ENCODE measurements at regions not wholly inside any gene's neighbourhood (a gene's known extent, or its start where the extent isn't known, plus 50 kb on each side); places are given as distances from the start of the nearest gene placed in this dataset.
A peak's percentile ranks its signal among the peaks of the same experiment; 100 is the strongest.

- no peak for TF ChIP-seq CTCF (IDR thresholded peaks at IDR 0.05; ENCODE audit: low read depth, low read length)
- DNase-seq (ENCODE audit: extremely low read depth, low read depth), result peak; percentile 56
Measured at GRCh38 chr1:82464362-82465001, 663.7 kb downstream of the ADGRL2 start.

GRCh38 chr1:82463951-82464350 lies 663.2 kb downstream of the ADGRL2 start:
- TF ChIP-seq CTCF (IDR thresholded peaks at IDR 0.05; ENCODE audit: low read depth, low read length), result no peak
- no peak for DNase-seq (ENCODE audit: extremely low read depth, low read depth)

DNA sequence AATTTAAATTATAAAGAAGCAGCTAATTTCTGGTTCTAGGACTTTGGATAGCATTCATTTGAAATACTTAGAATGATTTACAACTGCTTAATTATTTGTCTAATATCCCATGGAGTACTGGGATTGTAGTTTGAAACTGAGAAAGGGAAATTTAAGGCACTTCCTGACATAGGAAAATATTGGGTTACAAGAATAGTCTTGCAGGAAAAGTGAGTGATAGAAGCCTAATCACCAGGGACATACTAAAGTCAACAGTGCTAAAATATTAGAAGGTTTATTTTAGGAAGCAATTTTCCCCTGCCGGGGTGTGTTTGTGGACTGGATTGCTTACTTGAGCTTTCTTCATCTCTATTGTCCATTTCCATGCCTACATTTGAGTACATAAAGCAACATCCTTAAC lies 661.6 kb downstream of the ADGRL2 start:
- TF ChIP-seq CTCF (IDR thresholded peaks at IDR 0.05; ENCODE audit: low read depth, low read length), result no peak
- DNase-seq (ENCODE audit: extremely low read depth, low read depth), result no peak

DNA sequence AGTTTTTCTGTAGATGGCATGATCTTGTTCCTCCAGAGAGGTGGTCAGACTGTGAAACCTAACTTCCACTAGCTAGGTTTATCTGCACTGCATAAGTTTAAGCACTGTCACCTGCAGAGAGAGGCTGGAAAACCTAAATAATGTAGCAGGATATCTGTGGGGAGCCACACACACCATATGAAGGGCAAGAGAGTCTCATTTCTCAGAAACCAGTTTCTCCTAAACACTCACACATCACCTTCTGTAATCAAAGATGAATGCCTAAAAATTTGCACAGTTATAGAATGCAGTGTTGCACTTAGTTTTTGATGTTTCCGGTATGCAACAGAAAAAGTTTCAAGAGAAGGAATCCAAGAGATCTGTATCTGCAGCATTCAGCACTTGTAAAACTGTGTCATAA lies 654.6 kb downstream of the ADGRL2 start:
- no peak for DNase-seq (ENCODE audit: extremely low read depth, low read depth)

GRCh38 chr1:82454431-82454830 lies 653.7 kb downstream of the ADGRL2 start:
- no peak for TF ChIP-seq CTCF (IDR thresholded peaks at IDR 0.05; ENCODE audit: low read depth, low read length)
- DNase-seq (ENCODE audit: extremely low read depth, low read depth), result no peak

More for the DNA sequence above, 654.6 kb downstream of the ADGRL2 start:
- TF ChIP-seq CTCF (IDR thresholded peaks at IDR 0.05; ENCODE audit: low read depth, low read length), result no peak

DNA sequence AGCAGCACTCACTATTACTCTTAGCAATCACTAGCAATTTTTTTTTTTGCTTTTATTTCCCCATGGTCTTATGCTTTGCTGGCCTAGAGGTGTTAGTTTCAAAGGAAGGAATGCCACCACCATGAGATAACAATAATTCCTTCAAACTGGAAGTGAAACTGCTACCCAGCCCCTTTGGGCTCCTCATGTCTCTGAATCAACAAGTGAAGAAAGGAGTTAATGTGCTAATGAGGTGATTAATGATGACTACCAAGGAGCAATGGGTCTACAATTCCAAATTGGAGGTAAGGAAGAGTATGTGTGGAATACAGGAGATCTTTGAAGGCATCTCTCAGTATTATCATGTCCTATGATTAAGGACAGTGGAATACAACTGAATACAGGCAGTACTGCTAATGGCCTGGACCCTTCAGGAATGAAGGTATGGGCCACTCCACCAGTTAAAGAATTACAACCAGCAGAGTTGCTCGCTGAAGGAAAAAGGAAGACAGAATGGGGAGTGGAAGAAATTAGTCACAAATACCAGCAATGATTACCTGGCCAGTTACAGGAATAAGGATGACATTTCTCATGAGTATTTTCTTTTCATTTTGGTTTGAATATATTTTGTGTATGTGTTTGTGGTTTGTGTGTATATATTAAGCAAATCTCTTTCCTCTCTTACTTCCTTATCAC lies 652.9 kb downstream of the ADGRL2 start:
- no peak for TF ChIP-seq CTCF (IDR thresholded peaks at IDR 0.05; ENCODE audit: low read depth, low read length)
- DNase-seq (ENCODE audit: extremely low read depth, low read depth), result no peak

DNA sequence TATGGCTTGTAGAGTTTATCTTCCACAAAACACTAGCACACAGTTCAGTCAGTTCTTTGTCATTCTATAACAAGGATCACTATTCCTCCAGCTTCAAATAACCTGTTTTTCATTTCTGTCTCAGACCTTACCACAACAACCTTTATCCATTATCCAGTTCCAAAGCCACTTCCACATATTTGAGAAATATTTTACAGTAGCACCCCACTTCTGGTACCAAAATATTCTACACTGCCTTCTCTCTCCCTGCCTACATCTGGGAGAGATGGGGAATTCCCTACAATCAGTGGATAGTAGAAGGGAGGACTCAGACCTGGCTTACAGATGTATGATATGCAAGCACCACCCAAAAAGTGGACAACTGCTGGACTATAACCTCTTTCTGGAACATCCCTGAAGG lies 651.4 kb downstream of the ADGRL2 start:
- no peak for TF ChIP-seq CTCF (IDR thresholded peaks at IDR 0.05; ENCODE audit: low read depth, low read length)

More for the DNA sequence above, 651.4 kb downstream of the ADGRL2 start:
- DNase-seq (ENCODE audit: extremely low read depth, low read depth), result no peak

Data from AG09319 (cell line).